K562 (cell line): ENCODE measurements at regions not wholly inside any gene's neighbourhood (a gene's known extent, or its start where the extent isn't known, plus 50 kb on each side); places are given as distances from the start of the nearest gene placed in this dataset.

Experiments
- ATAC-seq: fragments of 200-7000 bp; cut with Tn5 transposase; 3 replicates; pipeline ENCODE4 v1.9.1; 2020; ENCODE audit warnings: moderate library complexity
- BruUV-seq: library from RNA; stranded (reverse); fragments of 400-500 nt; replicated peaks from 2 replicates; lab custom pipeline; 2021; lab: Mats Ljungman, UMichigan
- CTCF ChIA-PET: fragments of 300-600 bp; formaldehyde crosslinking; extraction: SDS; loops from one replicate; lab custom pipeline; 2021; ENCODE audit warnings: low intra/inter-chr PET ratio; lab: Yijun Ruan, JAX
- POLR2A ChIA-PET: fragments of 300-600, 350-650 bp; sonication (Branson Sonifier 250); formaldehyde crosslinking; extraction: SDS; loops from one replicate; lab custom pipeline; 2021; ENCODE audit warnings: antibody characterized with exemption, inconsistent platforms; lab: Yijun Ruan, JAX
- DNase-seq, 4 experiments: peaks; one replicate each; pipeline versions ENCODE4 v3.0.0 to v3.0.0-alpha.2; 2011 to 2018; ENCODE audit warnings: low spot score in 3 of 4, mixed read lengths in 3 of 4; ENCODE audit errors: extremely low read depth in 1 of 4
- FAIRE-seq: peaks from 2 replicates; lab custom pipeline; 2011; peaks lifted over from hg19 to GRCh38; lab: Jason Lieb, UNC
- H2AFZ ChIP-seq: 2 replicates; pipeline ENCODE4 v1.6.0; 2011; ENCODE audit warnings: low read depth, low read length, control low read depth, inconsistent platforms
- H3K27ac ChIP-seq: fragments of 200-600 bp; 3 replicates; pipeline ENCODE4 v1.8.0; 2011; ENCODE audit warnings: low read depth, mild to moderate bottlenecking, control low read depth, inconsistent platforms, low read length, moderate library complexity, mixed read lengths; ENCODE audit errors: extremely low read depth
- H3K27me3 ChIP-seq, 2 experiments: fragments of 300-600 bp in 1 of 2; 2 replicates in 1 of 2; 3 replicates in 1 of 2; pipeline versions ENCODE4 v1.6.0 to v1.8.0; 2011; ENCODE audit warnings: inconsistent platforms in 2 of 2, low read length in 2 of 2, mild to moderate bottlenecking in 1 of 2, mixed read lengths in 1 of 2, moderate library complexity in 1 of 2; ENCODE audit not compliant: control insufficient read depth in 2 of 2, insufficient read depth in 2 of 2
- H3K36me3 ChIP-seq: fragments of 300-600 bp; 3 replicates; pipeline ENCODE4 v1.8.0; 2011; ENCODE audit warnings: mild to moderate bottlenecking, low read length, inconsistent platforms; ENCODE audit not compliant: control insufficient read depth, insufficient read depth
- H3K4me1 ChIP-seq, 2 experiments: fragments of 200-600 bp in 1 of 2; replicated peaks in 1 of 2; 2 replicates in 1 of 2; 3 replicates in 1 of 2; pipeline versions ENCODE4 v1.5.1 to v1.8.0; 2011; ENCODE audit warnings: inconsistent platforms in 2 of 2, low read length in 2 of 2, mild to moderate bottlenecking in 1 of 2, mixed read lengths in 1 of 2, moderate library complexity in 1 of 2; ENCODE audit not compliant: control insufficient read depth in 2 of 2, insufficient read depth in 2 of 2
- H3K4me2 ChIP-seq: 2 replicates; pipeline ENCODE4 v1.6.1; 2011; ENCODE audit warnings: low read length, control low read depth, inconsistent platforms, mixed read lengths; ENCODE audit not compliant: insufficient read depth
- H3K4me3 ChIP-seq: fragments of 200-600 bp; sonication (generic), shearing (Covaris generic); 2 replicates; pipeline ENCODE4 v1.5.1; 2016; ENCODE audit warnings: control low read depth, inconsistent platforms
- H3K79me2 ChIP-seq: fragments of 200-600 bp; 3 replicates; pipeline ENCODE4 v1.8.0; 2011; ENCODE audit warnings: low read length, inconsistent platforms; ENCODE audit not compliant: control insufficient read depth, insufficient read depth
- H3K9ac ChIP-seq, 2 experiments: 2 replicates each; pipeline versions ENCODE4 v1.6.0 to v1.6.1; 2011; ENCODE audit warnings: low read depth in 2 of 2, low read length in 2 of 2, control low read depth in 1 of 2, inconsistent platforms in 1 of 2, mild to moderate bottlenecking in 1 of 2, mixed read lengths in 1 of 2; ENCODE audit not compliant: insufficient read depth in 1 of 2
- H3K9me1 ChIP-seq: one replicate; pipeline ENCODE4 v1.6.0; 2011; ENCODE audit warnings: inconsistent platforms, mild to moderate bottlenecking, low read length, moderate library complexity; ENCODE audit not compliant: control insufficient read depth, insufficient read depth
- H3K9me3 ChIP-seq: replicated peaks from 2 replicates; pipeline ENCODE4 v1.5.1; 2011; ENCODE audit warnings: low read depth, low read length, inconsistent platforms; ENCODE audit not compliant: control insufficient read depth, insufficient read depth
- H4K20me1 ChIP-seq: replicated peaks from 2 replicates; pipeline ENCODE4 v1.6.1; 2011; ENCODE audit warnings: low read length, inconsistent platforms, mixed read lengths; ENCODE audit not compliant: control insufficient read depth, insufficient read depth
- CHD1 ChIP-seq: fragments of 200-600 bp; sonication (generic); IDR thresholded peaks from one replicate; pipeline ENCODE4 v1.6.1; 2012; ENCODE audit warnings: mild to moderate bottlenecking, moderate library complexity, low read length, inconsistent platforms
- MTF1 ChIP-seq: fragments of 250-450 bp; sonication (Bioruptor Pico); IDR thresholded peaks from 2 replicates; pipeline ENCODE4 v1.9.0; 2021; ENCODE audit warnings: moderate library complexity, mild to moderate bottlenecking, inconsistent platforms, borderline replicate concordance
- NR3C1 ChIP-seq: sonication (generic); formaldehyde crosslinking; IDR thresholded peaks from 2 replicates; pipeline ENCODE4 v1.8.1; 2022; ENCODE audit warnings: missing genetic modification reagents
- POLR2A ChIP-seq: fragments of 450-650 bp; conservative IDR thresholded peaks from 2 replicates; pipeline ENCODE4 v1.6.1; 2016
- SAP30 ChIP-seq: fragments of 200-600 bp; sonication (generic); IDR thresholded peaks from 2 replicates; pipeline ENCODE4 v1.6.1; 2012; ENCODE audit warnings: borderline replicate concordance, low read depth, mild to moderate bottlenecking, moderate library complexity, low read length, control low read depth, inconsistent platforms; ENCODE audit not compliant: insufficient read depth, poor library complexity, severe bottlenecking
- TCF7 ChIP-seq: sonication (generic); IDR thresholded peaks from 2 replicates; pipeline ENCODE4 v1.6.1; 2016; ENCODE audit warnings: antibody characterized with exemption, borderline replicate concordance
- in situ Hi-C: fragments of 300-500 bp; cut with MboI; formaldehyde crosslinking; loops from 4 replicates; pipeline ENCODE4 v1.15.0; 2018; ENCODE audit warnings: inconsistent platforms, mixed read lengths
- intact Hi-C: fragments of 100-400 bp; cut with micrococcal nuclease; formaldehyde crosslinking; loops from 2 replicates; pipeline ENCODE4 v1.14.2; 2022
- TF ChIP-seq, protein P1 (sequence below): fragments of 450-650 bp; formaldehyde crosslinking; IDR thresholded peaks from 2 replicates; pipeline ENCODE4 v1.4.0; 2020; ENCODE audit warnings: mild to moderate bottlenecking, mixed read lengths
- TF ChIP-seq, protein P2 (sequence below): fragments of 450-650 bp; formaldehyde crosslinking; IDR thresholded peaks from 2 replicates; pipeline ENCODE4 v1.4.0; 2020; ENCODE audit warnings: mild to moderate bottlenecking

GRCh38 chr10:25678220-25678619 lies 255.8 kb upstream of the MYO3A start:
- Histone ChIP-seq H3K27me3 (no peaks in the 10 kb centered on the region), H3K9me3 (no peaks in the 10 kb centered on the region), H3K4me1 (no peaks in the 10 kb centered on the region), H3K4me3 (no peak overlapping the region), H3K4me2 (no peak overlapping the region), H3K36me3 (no peaks in the 10 kb centered on the region), H3K9me1 (no peaks in the 10 kb centered on the region), H3K27ac (no peak overlapping the region), H3K79me2 (no peaks in the 10 kb centered on the region), H3K9ac (no peak overlapping the region), H2AFZ (no peak overlapping the region), H4K20me1 (no peaks in the 10 kb centered on the region)
- FAIRE-seq (no peak), ATAC-seq (no peak), DNase-seq (no peak)
- TF ChIP-seq, protein P1, sequence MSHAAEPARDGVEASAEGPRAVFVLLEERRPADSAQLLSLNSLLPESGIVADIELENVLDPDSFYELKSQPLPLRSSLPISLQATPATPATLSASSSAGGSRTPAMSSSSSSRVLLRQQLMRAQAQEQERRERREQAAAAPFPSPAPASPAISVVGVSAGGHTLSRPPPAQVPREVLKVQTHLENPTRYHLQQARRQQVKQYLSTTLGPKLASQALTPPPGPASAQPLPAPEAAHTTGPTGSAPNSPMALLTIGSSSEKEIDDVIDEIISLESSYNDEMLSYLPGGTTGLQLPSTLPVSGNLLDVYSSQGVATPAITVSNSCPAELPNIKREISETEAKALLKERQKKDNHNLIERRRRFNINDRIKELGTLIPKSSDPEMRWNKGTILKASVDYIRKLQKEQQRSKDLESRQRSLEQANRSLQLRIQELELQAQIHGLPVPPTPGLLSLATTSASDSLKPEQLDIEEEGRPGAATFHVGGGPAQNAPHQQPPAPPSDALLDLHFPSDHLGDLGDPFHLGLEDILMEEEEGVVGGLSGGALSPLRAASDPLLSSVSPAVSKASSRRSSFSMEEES, result no peak
- no peak for TF ChIP-seq POLR2A
- no peak for TF ChIP-seq CHD1
- no peak for TF ChIP-seq TCF7
- TF ChIP-seq SAP30, result no peak
- TF ChIP-seq, protein P2, sequence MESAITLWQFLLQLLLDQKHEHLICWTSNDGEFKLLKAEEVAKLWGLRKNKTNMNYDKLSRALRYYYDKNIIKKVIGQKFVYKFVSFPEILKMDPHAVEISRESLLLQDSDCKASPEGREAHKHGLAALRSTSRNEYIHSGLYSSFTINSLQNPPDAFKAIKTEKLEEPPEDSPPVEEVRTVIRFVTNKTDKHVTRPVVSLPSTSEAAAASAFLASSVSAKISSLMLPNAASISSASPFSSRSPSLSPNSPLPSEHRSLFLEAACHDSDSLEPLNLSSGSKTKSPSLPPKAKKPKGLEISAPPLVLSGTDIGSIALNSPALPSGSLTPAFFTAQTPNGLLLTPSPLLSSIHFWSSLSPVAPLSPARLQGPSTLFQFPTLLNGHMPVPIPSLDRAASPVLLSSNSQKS (CRISPR knock-in tag), result no peak
- TF ChIP-seq NR3C1 (CRISPR knock-in tag), result no peak
- TF ChIP-seq MTF1 (CRISPR knock-in tag), result no peak
- intact Hi-C loops (no loop called here), in situ Hi-C loops (no loop called here)
- ChIA-PET POLR2A (no interaction called here), CTCF (no interaction called here)
- BruUV-seq, result no TSS peak
